Fibroblast of the aortic adventitia (primary cell): ENCODE measurements at regions not wholly inside any gene's neighbourhood (a gene's known extent, or its start where the extent isn't known, plus 50 kb on each side); places are given as distances from the start of the nearest gene placed in this dataset.
"Not testable (repeated sequence)": the region's sequence is repeated elsewhere in the genome, so short reads cannot be mapped to it uniquely, and the experiment has no call there.

ENCODE experiments used
- DNase-seq: peaks from one replicate; pipeline ENCODE4 v3.0.0-alpha.2; 2010; ENCODE audit warnings: low read depth
- H3K4me3 ChIP-seq: 2 replicates; pipeline ENCODE4 v1.5.1; 2011; ENCODE audit warnings: low read depth, mild to moderate bottlenecking, control low read depth, low read length, moderate library complexity
- CTCF ChIP-seq: IDR thresholded peaks from 2 replicates; pipeline ENCODE4 v1.5.1; 2011; ENCODE audit warnings: mild to moderate bottlenecking, low read length, control low read depth, inconsistent platforms; ENCODE audit not compliant: insufficient read depth

DNA sequence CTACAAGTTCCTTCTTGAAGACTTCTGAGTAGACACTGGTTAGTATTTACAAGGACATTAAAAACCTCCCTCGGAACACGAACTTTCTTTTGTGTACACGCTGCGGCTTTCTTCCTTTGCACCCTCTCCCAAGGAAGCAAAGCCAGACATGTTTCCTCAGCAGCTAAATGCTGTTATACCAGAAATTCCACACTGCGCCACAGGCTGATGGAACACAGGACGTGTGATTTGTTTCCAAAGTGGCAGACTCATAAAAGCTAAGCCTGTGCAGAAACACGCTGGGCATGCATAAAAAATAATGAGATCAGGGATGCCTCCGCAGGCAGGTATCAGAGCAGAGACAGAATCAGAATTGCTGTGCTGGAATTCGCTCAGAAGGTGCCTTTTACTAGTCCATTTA is 73.0 kb upstream of the RGPD5 start:
- no peak for TF ChIP-seq CTCF
- H3K4me3 ChIP-seq, result no peak overlapping the region
- DNase-seq, result no peak

GRCh38 chr2:109721626-109722025 is 72.5 kb upstream of the RGPD5 start:
- TF ChIP-seq CTCF, result no peak
- DNase-seq, result no peak
- no peak overlapping the region for H3K4me3 ChIP-seq

DNA sequence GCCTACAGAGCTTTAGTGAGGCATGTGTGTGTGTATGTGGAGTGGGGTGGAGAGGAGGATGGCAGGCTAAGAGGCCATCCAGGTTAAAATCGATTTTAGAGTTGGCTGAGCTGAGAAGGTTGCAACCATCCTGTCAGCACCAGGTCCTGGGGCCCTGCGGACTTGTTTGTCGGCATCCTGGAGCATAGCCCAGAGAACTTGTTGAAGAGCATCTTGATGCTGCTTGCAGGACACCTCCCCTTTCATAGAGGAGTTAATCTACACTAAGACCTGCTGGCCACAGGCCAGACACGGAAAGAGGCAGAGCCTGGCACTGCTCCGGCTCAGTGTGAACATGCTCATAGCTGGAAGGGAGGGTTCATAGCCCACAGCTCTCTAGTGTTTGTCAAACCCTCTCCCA is 72.1 kb upstream of the RGPD5 start:
- DNase-seq, result no peak
- no peak overlapping the region for H3K4me3 ChIP-seq
- no peak for TF ChIP-seq CTCF

DNA sequence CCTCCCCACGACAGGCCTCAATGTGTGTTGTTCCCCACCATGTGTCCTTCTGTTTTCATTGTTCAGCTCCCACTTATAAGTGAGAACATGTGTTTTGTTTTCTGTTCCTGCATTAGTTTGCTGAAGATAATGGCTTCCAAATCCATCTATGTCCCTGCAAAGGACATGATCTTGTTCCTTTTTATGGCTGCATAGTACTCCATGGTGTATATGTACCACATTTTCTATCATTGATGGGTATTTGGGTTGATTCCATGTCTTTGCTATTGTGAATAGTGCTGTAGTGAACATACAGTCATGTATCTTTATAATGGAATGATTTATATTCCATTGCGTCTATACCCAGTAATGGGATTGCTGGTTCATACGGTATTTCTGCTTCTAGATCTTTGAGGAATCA is 71.5 kb upstream of the RGPD5 start:
- DNase-seq, H3K4me3 ChIP-seq: not testable (repeated sequence)

- not testable (repeated sequence) for DNase-seq, H3K4me3 ChIP-seq
Observed at GRCh38 chr2:109723153-109723552, 71.0 kb upstream of the RGPD5 start.

DNA sequence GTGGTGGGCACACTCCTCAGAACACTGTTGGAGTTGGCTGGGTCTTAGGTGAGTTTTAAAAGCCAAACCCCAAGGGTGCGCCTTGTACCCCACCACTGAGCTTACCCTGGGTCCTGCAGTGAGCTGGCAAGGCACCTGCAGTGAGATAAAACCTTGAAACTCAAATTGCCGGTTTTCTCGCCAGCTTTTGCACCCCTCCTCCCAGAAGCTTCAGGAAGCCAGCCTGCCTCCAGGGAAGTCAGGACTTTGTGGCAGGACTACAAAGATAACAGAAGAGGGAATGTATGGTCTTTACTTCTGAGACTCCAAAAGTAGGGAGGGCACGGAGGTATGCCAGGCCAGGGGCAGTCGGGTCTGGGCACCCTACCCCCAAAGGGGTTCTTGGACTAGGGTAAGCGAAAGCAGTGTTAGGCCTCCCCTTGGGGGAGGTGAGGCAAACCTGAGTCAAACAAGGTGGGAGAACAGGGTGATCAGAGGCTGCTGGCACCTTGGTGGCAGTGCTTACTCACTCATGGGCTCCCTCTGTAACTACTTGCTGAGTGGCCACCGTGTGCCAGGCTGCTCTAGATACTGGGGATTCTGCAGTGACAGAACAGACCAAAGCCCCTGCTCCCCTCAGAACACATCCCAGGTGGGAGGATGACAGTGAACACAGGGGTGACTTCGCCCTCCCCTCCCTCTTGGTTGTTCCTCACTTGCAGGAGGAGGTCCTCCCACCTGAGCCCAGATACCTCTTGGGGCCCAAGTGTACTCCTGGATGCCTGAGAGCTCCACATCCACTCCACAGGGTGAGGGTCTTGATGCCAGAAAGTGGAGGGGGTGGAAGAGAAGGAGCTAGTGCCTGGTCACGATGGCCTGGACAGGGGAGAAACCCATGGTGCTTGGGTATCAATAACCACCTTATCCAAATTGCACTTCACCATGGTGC is 69.3 kb upstream of the RGPD5 start:
- no peak overlapping the region for H3K4me3 ChIP-seq
- TF ChIP-seq CTCF, result no peak
- DNase-seq, result no peak

- H3K4me3 ChIP-seq, result no peak overlapping the region
- no peak for DNase-seq
- TF ChIP-seq CTCF, result no peak
Observed at GRCh38 chr2:109726379-109727270, 67.5 kb upstream of the RGPD5 start.
